ENCODE measurements at regions not wholly inside any gene's neighbourhood (a gene's known extent, or its start where the extent isn't known, plus 50 kb on each side); places are given as distances from the start of the nearest gene placed in this dataset.
"Not testable (repeated sequence)": the region's sequence is repeated elsewhere in the genome, so short reads cannot be mapped to it uniquely, and the experiment has no call there.

- Mint-ChIP-seq H3K36me3 (ENCODE audit: low read depth) (no peaks in the 10 kb centered on the region), H3K4me3 (no peak overlapping the region), H3K27me3 (ENCODE audit: insufficient read depth) (peaks cover 3% of the 10 kb centered on the region), H3K9me3 (peaks cover 5% of the 10 kb centered on the region), H3K27ac (no peak overlapping the region), H3K4me1 (ENCODE audit: low read depth) (no peaks in the 10 kb centered on the region)
- DNase-seq (ENCODE audit: low spot score): no peak
- intact Hi-C loops (cut with micrococcal nuclease): no loop called here
Measured at GRCh38 chr16:80100846-80101451, 439.8 kb upstream of the DYNLRB2 start.

GRCh38 chr16:80100186-80100585 lies 440.6 kb upstream of the DYNLRB2 start:
- Mint-ChIP-seq H3K36me3 (ENCODE audit: low read depth) (no peaks in the 10 kb centered on the region), H3K27ac (no peak overlapping the region), H3K4me3 (no peak overlapping the region), H3K4me1 (ENCODE audit: low read depth) (no peaks in the 10 kb centered on the region), H3K9me3 (peaks cover 5% of the 10 kb centered on the region), H3K27me3 (ENCODE audit: insufficient read depth) (peaks cover 3% of the 10 kb centered on the region)
- intact Hi-C loops (cut with micrococcal nuclease): no loop called here
- DNase-seq (ENCODE audit: low spot score): no peak

GRCh38 chr16:80097098-80097497 lies 443.7 kb upstream of the DYNLRB2 start:
- Mint-ChIP-seq H3K27ac (no peak overlapping the region), H3K36me3 (ENCODE audit: low read depth) (no peaks in the 10 kb centered on the region), H3K9me3 (peaks cover 5% of the 10 kb centered on the region), H3K27me3 (ENCODE audit: insufficient read depth) (peaks cover 3% of the 10 kb centered on the region), H3K4me1 (ENCODE audit: low read depth) (no peaks in the 10 kb centered on the region), H3K4me3 (no peak overlapping the region)
- no peak for DNase-seq (ENCODE audit: low spot score)
- intact Hi-C loops (cut with micrococcal nuclease): no loop called here

- peaks cover 2% of the 10 kb centered on the region for H3K27me3 Mint-ChIP-seq (ENCODE audit: insufficient read depth)
- H3K27ac Mint-ChIP-seq: no peak overlapping the region
- H3K36me3 Mint-ChIP-seq (ENCODE audit: low read depth): no peaks in the 10 kb centered on the region
- peaks cover 5% of the 10 kb centered on the region for H3K9me3 Mint-ChIP-seq
- intact Hi-C loops (cut with micrococcal nuclease): no loop called here
- H3K4me1 Mint-ChIP-seq (ENCODE audit: low read depth): no peaks in the 10 kb centered on the region
- no peak for DNase-seq (ENCODE audit: low spot score)
- H3K4me3 Mint-ChIP-seq: no peak overlapping the region
Measured at GRCh38 chr16:80092681-80093080, 448.1 kb upstream of the DYNLRB2 start.

GRCh38 chr16:80091453-80091852 lies 449.3 kb upstream of the DYNLRB2 start:
- H3K27ac Mint-ChIP-seq; H3K36me3 Mint-ChIP-seq (ENCODE audit: low read depth); H3K4me1 Mint-ChIP-seq (ENCODE audit: low read depth); DNase-seq (ENCODE audit: low spot score); H3K27me3 Mint-ChIP-seq (ENCODE audit: insufficient read depth); H3K9me3 Mint-ChIP-seq; intact Hi-C loops (cut with micrococcal nuclease); H3K4me3 Mint-ChIP-seq: not testable (repeated sequence)

GRCh38 chr16:80085606-80086005 lies 455.2 kb upstream of the DYNLRB2 start:
- no peaks in the 10 kb centered on the region for H3K9me3 Mint-ChIP-seq
- intact Hi-C loops (cut with micrococcal nuclease): loop anchor here (2.0 to 10.0 kb wide), 3 partner anchors 321 to 1379 kb away; no protein-coding TSS in a partner anchor
- H3K4me3 Mint-ChIP-seq: no peak overlapping the region
- no peaks in the 10 kb centered on the region for H3K36me3 Mint-ChIP-seq (ENCODE audit: low read depth)
- no peak for DNase-seq (ENCODE audit: low spot score)
- peaks cover 9% of the 10 kb centered on the region for H3K27me3 Mint-ChIP-seq (ENCODE audit: insufficient read depth)
- no peak overlapping the region for H3K27ac Mint-ChIP-seq
- H3K4me1 Mint-ChIP-seq (ENCODE audit: low read depth): no peaks in the 10 kb centered on the region

- Mint-ChIP-seq H3K9me3 (no peaks in the 10 kb centered on the region), H3K27ac (no peak overlapping the region), H3K4me3 (no peak overlapping the region), H3K36me3 (ENCODE audit: low read depth) (no peaks in the 10 kb centered on the region), H3K27me3 (ENCODE audit: insufficient read depth) (peaks cover 11% of the 10 kb centered on the region), H3K4me1 (ENCODE audit: low read depth) (no peaks in the 10 kb centered on the region)
- intact Hi-C loops (cut with micrococcal nuclease): loop anchor here (2.0 to 10.0 kb wide), 3 partner anchors 320 to 1378 kb away; no protein-coding TSS in a partner anchor
- DNase-seq (ENCODE audit: low spot score): no peak
Measured at GRCh38 chr16:80084614-80085013, 456.2 kb upstream of the DYNLRB2 start.

GRCh38 chr16:80084163-80084562 lies 456.6 kb upstream of the DYNLRB2 start:
- Mint-ChIP-seq H3K27ac (no peak overlapping the region), H3K4me3 (no peak overlapping the region), H3K9me3 (no peaks in the 10 kb centered on the region), H3K27me3 (ENCODE audit: insufficient read depth) (peaks cover 12% of the 10 kb centered on the region), H3K36me3 (ENCODE audit: low read depth) (no peaks in the 10 kb centered on the region), H3K4me1 (ENCODE audit: low read depth) (no peaks in the 10 kb centered on the region)
- DNase-seq (ENCODE audit: low spot score): no peak
- intact Hi-C loops (cut with micrococcal nuclease): loop anchor here (2.0 to 10.0 kb wide), 3 partner anchors 319 to 1377 kb away; no protein-coding TSS in a partner anchor

- intact Hi-C loops (cut with micrococcal nuclease): loop anchor here (10.0 kb wide), 1 partner anchor 318 kb away; no protein-coding TSS in a partner anchor
Measured at GRCh38 chr16:80082906-80083305, 457.9 kb upstream of the DYNLRB2 start.

GRCh38 chr16:80081846-80082245 lies 458.9 kb upstream of the DYNLRB2 start:
- no peaks in the 10 kb centered on the region for H3K36me3 Mint-ChIP-seq (ENCODE audit: low read depth)
- H3K4me3 Mint-ChIP-seq: no peak overlapping the region
- H3K27me3 Mint-ChIP-seq (ENCODE audit: insufficient read depth): peaks cover 13% of the 10 kb centered on the region
- H3K4me1 Mint-ChIP-seq (ENCODE audit: low read depth): no peaks in the 10 kb centered on the region
- DNase-seq (ENCODE audit: low spot score): no peak
- no peak overlapping the region for H3K27ac Mint-ChIP-seq
- H3K9me3 Mint-ChIP-seq: no peaks in the 10 kb centered on the region
- intact Hi-C loops (cut with micrococcal nuclease): loop anchor here (10.0 kb wide), 1 partner anchor 317 kb away; no protein-coding TSS in a partner anchor

More at GRCh38 chr16:80082906-80083305, 457.9 kb upstream of the DYNLRB2 start:
- H3K27ac Mint-ChIP-seq: no peak overlapping the region
- no peaks in the 10 kb centered on the region for H3K36me3 Mint-ChIP-seq (ENCODE audit: low read depth)
- H3K27me3 Mint-ChIP-seq (ENCODE audit: insufficient read depth): peaks cover 13% of the 10 kb centered on the region
- H3K4me1 Mint-ChIP-seq (ENCODE audit: low read depth): no peaks in the 10 kb centered on the region
- H3K4me3 Mint-ChIP-seq: no peak overlapping the region
- DNase-seq (ENCODE audit: low spot score): no peak
- H3K9me3 Mint-ChIP-seq: no peaks in the 10 kb centered on the region

- Mint-ChIP-seq H3K36me3 (ENCODE audit: low read depth) (no peaks in the 10 kb centered on the region), H3K27ac (no peak overlapping the region)
- DNase-seq (ENCODE audit: low spot score): no peak
Measured at GRCh38 chr16:80080287-80080851, 460.4 kb upstream of the DYNLRB2 start.

GRCh38 chr16:80079072-80079471 lies 461.7 kb upstream of the DYNLRB2 start:
- no peaks in the 10 kb centered on the region for H3K9me3 Mint-ChIP-seq
- H3K4me3 Mint-ChIP-seq: no peak overlapping the region
- H3K27ac Mint-ChIP-seq: no peak overlapping the region
- no peaks in the 10 kb centered on the region for H3K36me3 Mint-ChIP-seq (ENCODE audit: low read depth)
- no peak for DNase-seq (ENCODE audit: low spot score)
- intact Hi-C loops (cut with micrococcal nuclease): no loop called here
- no peaks in the 10 kb centered on the region for H3K4me1 Mint-ChIP-seq (ENCODE audit: low read depth)
- peaks cover 11% of the 10 kb centered on the region for H3K27me3 Mint-ChIP-seq (ENCODE audit: insufficient read depth)

More at GRCh38 chr16:80080287-80080851, 460.4 kb upstream of the DYNLRB2 start:
- Mint-ChIP-seq H3K4me1 (ENCODE audit: low read depth) (no peaks in the 10 kb centered on the region), H3K27me3 (ENCODE audit: insufficient read depth) (peaks cover 13% of the 10 kb centered on the region), H3K9me3 (no peaks in the 10 kb centered on the region), H3K4me3 (no peak overlapping the region)
- intact Hi-C loops (cut with micrococcal nuclease): loop anchor here (10.0 kb wide), 1 partner anchor 316 kb away; no protein-coding TSS in a partner anchor

GRCh38 chr16:80077696-80078095 lies 463.1 kb upstream of the DYNLRB2 start:
- Mint-ChIP-seq H3K9me3 (no peaks in the 10 kb centered on the region), H3K4me3 (no peak overlapping the region), H3K4me1 (ENCODE audit: low read depth) (no peaks in the 10 kb centered on the region), H3K36me3 (ENCODE audit: low read depth) (no peaks in the 10 kb centered on the region), H3K27ac (no peak overlapping the region), H3K27me3 (ENCODE audit: insufficient read depth) (peaks cover 10% of the 10 kb centered on the region)
- no peak for DNase-seq (ENCODE audit: low spot score)
- intact Hi-C loops (cut with micrococcal nuclease): no loop called here
